ENCODE measurements at regions not wholly inside any gene's neighbourhood (a gene's known extent, or its start where the extent isn't known, plus 50 kb on each side); places are given as distances from the start of the nearest gene placed in this dataset.

DNA sequence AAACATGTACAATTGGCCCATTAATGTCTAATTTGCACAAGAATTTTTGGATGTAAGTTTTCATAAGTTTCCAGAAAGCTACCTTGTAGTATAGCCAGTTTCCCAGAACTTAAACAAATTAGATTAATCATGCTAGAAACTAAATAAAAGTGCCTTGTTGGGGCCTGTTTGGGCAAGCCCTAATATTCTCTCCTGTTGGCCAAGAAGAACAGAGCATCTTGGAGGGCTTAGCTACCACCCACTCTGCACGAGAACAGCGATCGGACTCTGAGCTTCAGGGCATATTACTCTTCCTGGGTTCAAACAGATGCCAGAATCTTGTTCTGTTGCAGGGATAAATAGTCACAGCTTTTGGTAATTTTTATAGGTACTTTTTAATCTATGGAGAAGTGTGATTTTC, 88.2 kb downstream of the GAS1 start:
- Histone ChIP-seq H3K4me3 (no peak overlapping the region), H3K4me1 (ENCODE audit: low read depth) (no peaks in the 10 kb centered on the region), H3K9me3 (ENCODE audit: low read depth) (no peaks in the 10 kb centered on the region), H3K27me3 (no peaks in the 10 kb centered on the region), H3K27ac (no peak overlapping the region), H3K36me3 (no peaks in the 10 kb centered on the region)
- no peak for TF ChIP-seq CTCF (IDR thresholded peaks at IDR 0.05; ENCODE audit: low read depth, low read length)
- DNase-seq (ENCODE audit: low read depth in 1 of 2, low spot score in 1 of 2), result no peak

GRCh38 chr9:86858009-86858408, 89.3 kb downstream of the GAS1 start:
- Histone ChIP-seq H3K36me3 (no peaks in the 10 kb centered on the region), H3K4me3 (no peak overlapping the region), H3K27ac (no peak overlapping the region), H3K9me3 (ENCODE audit: low read depth) (no peaks in the 10 kb centered on the region), H3K27me3 (no peaks in the 10 kb centered on the region), H3K4me1 (ENCODE audit: low read depth) (no peaks in the 10 kb centered on the region)
- no peak for DNase-seq (ENCODE audit: low read depth in 1 of 2, low spot score in 1 of 2)
- no peak for TF ChIP-seq CTCF (IDR thresholded peaks at IDR 0.05; ENCODE audit: low read depth, low read length)

- Histone ChIP-seq H3K4me1 (ENCODE audit: low read depth) (no peaks in the 10 kb centered on the region), H3K9me3 (ENCODE audit: low read depth) (no peaks in the 10 kb centered on the region), H3K4me3 (no peak overlapping the region), H3K36me3 (no peaks in the 10 kb centered on the region), H3K27ac (no peak overlapping the region), H3K27me3 (no peaks in the 10 kb centered on the region)
- no peak for DNase-seq (ENCODE audit: low read depth in 1 of 2, low spot score in 1 of 2)
- TF ChIP-seq CTCF (IDR thresholded peaks at IDR 0.05; ENCODE audit: low read depth, low read length), result no peak
Measured at GRCh38 chr9:86856259-86856658, 91.0 kb downstream of the GAS1 start.

DNA sequence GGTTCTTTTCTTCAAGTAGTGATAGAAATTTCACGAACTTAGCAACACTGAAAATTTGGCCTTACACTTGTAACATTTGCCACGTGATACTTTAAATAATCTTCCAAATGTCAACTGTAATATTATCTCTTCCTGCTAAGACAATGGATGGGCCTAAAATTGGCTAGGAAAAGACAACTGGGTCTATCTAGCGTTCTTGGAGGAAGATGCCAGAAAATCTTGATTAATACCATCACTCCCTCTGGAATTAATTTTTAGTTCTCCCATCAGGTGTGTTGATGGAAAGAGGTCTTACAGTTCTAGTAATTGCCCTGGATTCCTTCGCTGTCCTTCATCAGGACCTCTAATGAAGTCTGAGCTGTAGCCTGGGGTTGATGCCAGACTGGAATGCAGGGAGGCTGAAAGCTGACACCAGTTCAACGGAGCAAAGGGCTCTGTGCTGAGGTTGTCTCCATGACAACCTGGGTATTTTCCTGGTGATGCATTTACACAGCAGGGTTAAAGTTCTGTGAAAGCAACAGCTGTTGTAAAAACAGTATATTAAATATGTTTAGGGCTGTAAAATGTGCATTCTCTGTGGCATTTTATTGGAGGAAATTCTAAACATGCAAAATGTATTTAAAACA, 92.3 kb downstream of the GAS1 start:
- H3K27ac ChIP-seq, result no peak overlapping the region
- peak; percentile 76 to 94 for DNase-seq (ENCODE audit: low read depth in 1 of 2, low spot score in 1 of 2)
- no peaks in the 10 kb centered on the region for H3K4me1 ChIP-seq (ENCODE audit: low read depth)
- no peaks in the 10 kb centered on the region for H3K27me3 ChIP-seq
- no peaks in the 10 kb centered on the region for H3K9me3 ChIP-seq (ENCODE audit: low read depth)
- H3K36me3 ChIP-seq, result no peaks in the 10 kb centered on the region
- TF ChIP-seq CTCF (IDR thresholded peaks at IDR 0.05; ENCODE audit: low read depth, low read length), result no peak
- no peak overlapping the region for H3K4me3 ChIP-seq

GRCh38 chr9:86846656-86847055, 100.7 kb downstream of the GAS1 start:
- no peak overlapping the region for H3K27ac ChIP-seq
- DNase-seq (ENCODE audit: low read depth in 1 of 2, low spot score in 1 of 2), result no peak
- H3K27me3 ChIP-seq, result no peaks in the 10 kb centered on the region
- H3K36me3 ChIP-seq, result no peaks in the 10 kb centered on the region
- no peak for TF ChIP-seq CTCF (IDR thresholded peaks at IDR 0.05; ENCODE audit: low read depth, low read length)
- H3K4me3 ChIP-seq, result no peak overlapping the region
- no peaks in the 10 kb centered on the region for H3K9me3 ChIP-seq (ENCODE audit: low read depth)
- H3K4me1 ChIP-seq (ENCODE audit: low read depth), result no peaks in the 10 kb centered on the region

DNA sequence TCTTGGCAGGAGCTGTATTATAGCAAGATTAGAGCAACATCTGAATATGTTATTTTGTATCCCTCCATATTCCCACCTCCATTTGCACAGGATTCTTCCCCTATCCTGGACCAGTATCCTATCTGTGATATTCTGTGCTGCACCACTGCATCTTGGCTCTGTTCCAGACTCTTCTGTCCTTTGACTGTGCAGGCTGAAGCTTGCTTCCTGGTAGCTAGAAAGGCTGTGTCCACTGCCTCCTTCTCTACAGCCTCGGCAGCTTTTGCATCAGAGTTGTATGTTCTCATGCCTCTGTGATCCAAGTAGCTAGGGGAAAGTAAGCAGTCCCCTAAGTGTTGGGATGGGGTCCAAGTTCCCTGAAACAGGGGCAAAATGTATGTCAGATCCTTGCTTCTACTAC, 104.1 kb downstream of the GAS1 start:
- peak; percentile 66 to 69 for DNase-seq (ENCODE audit: low read depth in 1 of 2, low spot score in 1 of 2)
- Histone ChIP-seq H3K27me3 (no peaks in the 10 kb centered on the region), H3K9me3 (ENCODE audit: low read depth) (no peaks in the 10 kb centered on the region), H3K4me3 (no peak overlapping the region), H3K27ac (no peak overlapping the region), H3K36me3 (no peaks in the 10 kb centered on the region), H3K4me1 (ENCODE audit: low read depth) (no peaks in the 10 kb centered on the region)
- TF ChIP-seq CTCF (IDR thresholded peaks at IDR 0.05; ENCODE audit: low read depth, low read length), result no peak
